ENCODE measurements at regions not wholly inside any gene's neighbourhood (a gene's known extent, or its start where the extent isn't known, plus 50 kb on each side); places are given as distances from the start of the nearest gene placed in this dataset.

DNA sequence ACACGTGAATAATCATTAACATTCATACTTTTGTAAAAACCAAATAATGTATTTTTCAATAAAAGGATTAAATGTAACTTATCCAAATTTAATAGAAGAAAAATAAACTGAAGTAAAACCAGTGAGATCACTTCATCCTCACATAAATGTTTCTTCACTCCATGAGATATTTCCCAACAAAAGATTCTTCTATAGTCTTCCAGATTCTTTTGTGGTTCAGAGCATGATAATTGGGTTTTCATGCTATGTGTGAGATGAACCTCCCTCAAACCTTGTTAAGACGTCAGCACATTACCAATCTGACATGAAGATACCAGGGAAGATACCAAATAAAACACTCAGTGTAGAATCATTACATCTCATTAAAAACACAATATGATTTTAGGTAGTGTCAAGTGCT is 62.9 kb upstream of the OXGR1 start:
- H3K4me1 ChIP-seq (ENCODE audit: control insufficient read depth, insufficient read depth, low read length) = peaks cover 8% of the 10 kb centered on the region
- no peaks in the 10 kb centered on the region for H3K36me3 ChIP-seq (ENCODE audit: control insufficient read depth, insufficient read depth, low read length)
- no peaks in the 10 kb centered on the region for H3K27me3 ChIP-seq (ENCODE audit: control insufficient read depth, insufficient read depth, low read length, poor library complexity, severe bottlenecking)
- H3K4me3 ChIP-seq (ENCODE audit: insufficient read depth, low read depth, low read length) = no peak overlapping the region
- H3K27ac ChIP-seq (ENCODE audit: insufficient read depth, low read depth, low read length, poor library complexity, severe bottlenecking) = no peak overlapping the region
- H3K9me3 ChIP-seq (ENCODE audit: control insufficient read depth, low read length) = no peaks in the 10 kb centered on the region
- WGBS, 2 experiments = 77% methylated on average over 1 of the region's 2 CpGs; no CpG with 5 or more reads in 1 of the 2 experiments

DNA sequence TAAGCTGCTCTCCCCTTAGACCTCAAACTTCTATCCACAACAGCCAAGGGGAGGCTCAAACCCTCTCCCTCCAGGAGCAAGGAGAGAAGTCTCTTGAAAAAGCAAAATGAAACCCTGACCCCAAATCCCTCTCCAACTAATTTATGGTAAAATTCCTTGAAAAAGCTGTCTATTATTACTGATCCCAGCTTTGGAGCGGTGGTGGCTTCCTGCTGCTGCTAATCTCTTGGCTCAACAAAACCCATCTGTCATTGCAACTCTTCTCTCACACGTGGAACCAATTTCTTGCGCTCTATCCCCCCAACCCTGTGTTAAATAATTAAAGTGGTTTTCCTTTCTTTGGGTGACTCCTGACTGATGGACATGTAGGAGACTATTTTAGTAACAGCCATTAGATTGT is 64.1 kb upstream of the OXGR1 start:
- H3K4me1 ChIP-seq (ENCODE audit: control insufficient read depth, insufficient read depth, low read length) = peaks cover 8% of the 10 kb centered on the region
- no peaks in the 10 kb centered on the region for H3K27me3 ChIP-seq (ENCODE audit: control insufficient read depth, insufficient read depth, low read length, poor library complexity, severe bottlenecking)
- no peaks in the 10 kb centered on the region for H3K9me3 ChIP-seq (ENCODE audit: control insufficient read depth, low read length)
- WGBS, 2 experiments = 32 to 54% methylated on average over 2 to 3 of the region's 3 CpGs
- peak overlapping the region; percentile 6 for H3K27ac ChIP-seq (ENCODE audit: insufficient read depth, low read depth, low read length, poor library complexity, severe bottlenecking)
- H3K4me3 ChIP-seq (ENCODE audit: insufficient read depth, low read depth, low read length) = no peak overlapping the region
- H3K36me3 ChIP-seq (ENCODE audit: control insufficient read depth, insufficient read depth, low read length) = no peaks in the 10 kb centered on the region

DNA sequence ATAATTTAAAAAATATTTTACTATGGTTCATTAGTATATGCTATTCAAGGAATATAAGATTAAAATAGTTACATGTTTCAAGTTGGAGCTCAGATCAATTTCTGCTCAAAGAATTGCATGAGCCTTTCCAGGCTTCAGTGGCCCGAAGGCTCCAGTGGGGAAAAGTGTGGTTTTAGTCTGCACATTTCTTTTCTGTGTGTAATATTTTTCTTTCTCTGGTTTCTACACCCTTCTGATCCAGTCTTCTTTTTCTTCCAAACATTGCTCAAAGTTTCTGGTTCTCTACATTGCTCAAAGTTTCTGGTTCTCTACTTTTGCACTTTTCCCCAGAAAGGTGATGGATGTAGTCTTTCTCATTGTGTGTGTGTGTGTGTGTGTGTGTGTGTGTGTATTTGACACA is 64.7 kb upstream of the OXGR1 start:
- Histone ChIP-seq H3K4me3 (ENCODE audit: insufficient read depth, low read depth, low read length) (no peak overlapping the region), H3K36me3 (ENCODE audit: control insufficient read depth, insufficient read depth, low read length) (no peaks in the 10 kb centered on the region), H3K27me3 (ENCODE audit: control insufficient read depth, insufficient read depth, low read length, poor library complexity, severe bottlenecking) (no peaks in the 10 kb centered on the region), H3K9me3 (ENCODE audit: control insufficient read depth, low read length) (no peaks in the 10 kb centered on the region), H3K27ac (ENCODE audit: insufficient read depth, low read depth, low read length, poor library complexity, severe bottlenecking) (no peak overlapping the region), H3K4me1 (ENCODE audit: control insufficient read depth, insufficient read depth, low read length) (peaks cover 8% of the 10 kb centered on the region)
- WGBS, 2 experiments = 96 to 100% methylated on average over 1 of the region's 1 CpG

DNA sequence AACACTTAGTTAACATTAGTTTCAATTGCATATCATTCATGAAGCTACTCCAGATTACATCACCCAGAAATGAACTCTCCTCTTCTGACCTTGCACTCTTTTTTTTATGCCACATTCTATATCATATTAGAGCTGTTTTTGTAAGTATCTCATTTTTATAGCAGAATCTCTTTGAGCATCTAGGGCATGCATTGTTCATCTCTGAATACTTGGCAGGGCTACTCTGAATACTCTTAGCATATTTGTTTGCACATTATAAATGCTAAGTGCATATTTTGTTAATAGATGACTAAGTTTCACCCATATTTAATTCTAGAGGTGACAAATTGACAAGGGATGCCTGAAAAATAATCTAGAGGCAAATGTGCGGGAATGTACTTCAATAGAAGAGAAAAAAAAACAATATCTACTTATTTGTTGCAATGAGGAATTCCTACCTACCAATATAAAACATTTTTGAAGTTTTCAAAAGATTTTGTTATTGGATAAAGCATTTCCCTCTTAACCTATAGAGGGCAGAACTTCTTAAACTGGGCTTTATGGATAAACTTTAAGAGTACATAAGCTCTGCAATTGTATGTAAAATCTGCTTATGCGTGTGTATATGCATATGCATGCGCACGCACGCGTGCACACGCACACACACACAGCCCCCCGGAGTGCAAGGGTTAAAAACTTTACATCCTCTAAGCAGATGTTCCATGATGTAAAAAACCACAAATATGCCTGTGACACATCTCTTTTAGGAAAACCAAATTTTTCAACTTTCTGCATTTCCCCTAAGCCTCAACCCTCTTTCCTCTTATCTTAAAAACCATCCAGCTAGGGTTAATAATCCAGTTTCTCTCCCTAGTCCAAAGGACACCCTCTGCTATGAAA is 73.0 kb upstream of the OXGR1 start:
- Histone ChIP-seq H3K4me3 (ENCODE audit: insufficient read depth, low read depth, low read length) (no peak overlapping the region), H3K27ac (ENCODE audit: insufficient read depth, low read depth, low read length, poor library complexity, severe bottlenecking) (no peak overlapping the region), H3K27me3 (ENCODE audit: control insufficient read depth, insufficient read depth, low read length, poor library complexity, severe bottlenecking) (no peaks in the 10 kb centered on the region), H3K9me3 (ENCODE audit: control insufficient read depth, low read length) (no peaks in the 10 kb centered on the region), H3K4me1 (ENCODE audit: control insufficient read depth, insufficient read depth, low read length) (no peaks in the 10 kb centered on the region), H3K36me3 (ENCODE audit: control insufficient read depth, insufficient read depth, low read length) (no peaks in the 10 kb centered on the region)
- 94 to 99% methylated on average over 7 of the region's 8 CpGs for WGBS, 2 experiments

DNA sequence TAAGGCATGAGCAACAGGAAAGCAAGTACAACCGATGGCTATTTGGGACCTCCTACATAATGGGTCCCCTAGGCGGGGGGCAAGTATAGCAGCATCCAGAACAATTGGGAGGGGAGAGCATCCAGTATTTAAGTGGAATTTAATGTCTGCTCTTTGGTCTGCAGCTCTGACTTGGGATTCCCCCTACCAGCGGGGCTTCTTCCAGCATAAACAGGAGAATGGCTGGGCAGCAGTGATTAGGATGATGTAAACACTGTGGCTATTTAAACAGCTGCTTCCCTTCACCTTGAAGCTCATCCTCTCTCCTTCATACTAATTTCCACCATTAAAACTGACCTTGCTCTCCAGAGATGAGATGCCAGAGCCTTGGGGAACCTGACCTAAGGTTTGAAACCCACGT is 73.9 kb upstream of the OXGR1 start:
- no peaks in the 10 kb centered on the region for H3K4me1 ChIP-seq (ENCODE audit: control insufficient read depth, insufficient read depth, low read length)
- 79 to 83% methylated on average over 4 of the region's 4 CpGs for WGBS, 2 experiments
- no peaks in the 10 kb centered on the region for H3K27me3 ChIP-seq (ENCODE audit: control insufficient read depth, insufficient read depth, low read length, poor library complexity, severe bottlenecking)
- H3K36me3 ChIP-seq (ENCODE audit: control insufficient read depth, insufficient read depth, low read length) = no peaks in the 10 kb centered on the region
- no peaks in the 10 kb centered on the region for H3K9me3 ChIP-seq (ENCODE audit: control insufficient read depth, low read length)
- no peak overlapping the region for H3K4me3 ChIP-seq (ENCODE audit: insufficient read depth, low read depth, low read length)
- no peak overlapping the region for H3K27ac ChIP-seq (ENCODE audit: insufficient read depth, low read depth, low read length, poor library complexity, severe bottlenecking)

DNA sequence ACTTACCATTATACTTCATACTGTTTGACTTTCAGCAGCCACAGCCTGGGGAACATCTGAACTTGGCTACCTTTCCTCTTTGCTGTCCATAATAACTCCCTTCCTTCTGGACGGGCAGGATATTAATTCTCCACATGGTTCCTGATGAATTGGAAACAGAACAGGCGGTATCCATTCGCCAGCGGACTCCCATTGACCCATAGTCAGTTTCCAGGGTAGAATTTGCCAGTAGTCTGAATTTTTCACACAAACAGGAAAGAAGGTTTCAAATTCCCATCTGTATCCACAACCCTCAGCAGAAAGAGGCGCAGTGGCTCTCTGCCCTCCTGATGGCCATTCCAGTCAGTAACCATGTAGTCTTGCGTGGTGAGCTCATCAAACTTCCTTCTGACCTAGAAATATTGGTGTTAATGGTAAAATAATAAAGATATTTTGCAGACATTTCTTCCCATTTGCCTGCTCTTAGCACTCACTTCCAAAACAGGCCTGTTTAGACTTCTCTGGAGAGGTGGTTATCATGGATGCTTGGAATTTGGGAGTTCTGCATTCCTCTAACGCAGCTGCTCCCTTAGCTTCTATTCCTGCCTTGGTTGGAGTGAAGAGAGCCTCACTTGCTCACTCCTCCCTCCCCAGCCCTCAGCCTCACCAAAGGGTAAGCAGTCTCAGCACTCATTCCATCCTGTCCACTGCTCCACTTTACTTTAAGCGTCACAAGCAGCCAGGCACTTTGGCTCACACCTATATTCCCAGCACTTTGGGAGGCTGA is 75.0 kb upstream of the OXGR1 start:
- H3K9me3 ChIP-seq (ENCODE audit: control insufficient read depth, low read length) = no peaks in the 10 kb centered on the region
- WGBS, 2 experiments = 91 to 92% methylated on average over 7 to 8 of the region's 8 CpGs
- H3K27me3 ChIP-seq (ENCODE audit: control insufficient read depth, insufficient read depth, low read length, poor library complexity, severe bottlenecking) = no peaks in the 10 kb centered on the region
- no peaks in the 10 kb centered on the region for H3K36me3 ChIP-seq (ENCODE audit: control insufficient read depth, insufficient read depth, low read length)
- no peak overlapping the region for H3K4me3 ChIP-seq (ENCODE audit: insufficient read depth, low read depth, low read length)
- H3K4me1 ChIP-seq (ENCODE audit: control insufficient read depth, insufficient read depth, low read length) = no peaks in the 10 kb centered on the region
- H3K27ac ChIP-seq (ENCODE audit: insufficient read depth, low read depth, low read length, poor library complexity, severe bottlenecking) = no peak overlapping the region

DNA sequence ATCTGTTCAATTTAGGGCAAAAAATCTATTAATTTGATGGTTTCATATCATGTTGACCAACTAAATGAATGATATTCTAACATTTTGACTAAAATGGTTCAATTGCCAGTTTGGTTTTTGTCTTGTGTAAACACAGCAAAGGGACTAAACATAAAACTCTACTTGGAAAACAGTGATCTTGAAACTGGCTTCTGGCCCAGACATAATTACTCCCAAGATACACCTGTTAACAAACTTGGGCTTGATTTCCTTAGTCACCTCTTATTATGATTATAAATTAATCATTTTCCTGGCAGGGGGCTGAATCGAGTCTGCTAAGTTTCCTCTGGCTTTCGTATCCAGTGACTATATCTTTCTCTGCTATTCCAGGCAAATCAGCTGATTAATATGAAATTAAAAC is 78.0 kb upstream of the OXGR1 start:
- H3K4me1 ChIP-seq (ENCODE audit: control insufficient read depth, insufficient read depth, low read length) = no peaks in the 10 kb centered on the region
- H3K27ac ChIP-seq (ENCODE audit: insufficient read depth, low read depth, low read length, poor library complexity, severe bottlenecking) = no peak overlapping the region
- no peaks in the 10 kb centered on the region for H3K27me3 ChIP-seq (ENCODE audit: control insufficient read depth, insufficient read depth, low read length, poor library complexity, severe bottlenecking)
- H3K36me3 ChIP-seq (ENCODE audit: control insufficient read depth, insufficient read depth, low read length) = no peaks in the 10 kb centered on the region
- WGBS, 2 experiments = 80 to 83% methylated on average over 2 of the region's 2 CpGs
- H3K9me3 ChIP-seq (ENCODE audit: control insufficient read depth, low read length) = no peaks in the 10 kb centered on the region
- no peak overlapping the region for H3K4me3 ChIP-seq (ENCODE audit: insufficient read depth, low read depth, low read length)

DNA sequence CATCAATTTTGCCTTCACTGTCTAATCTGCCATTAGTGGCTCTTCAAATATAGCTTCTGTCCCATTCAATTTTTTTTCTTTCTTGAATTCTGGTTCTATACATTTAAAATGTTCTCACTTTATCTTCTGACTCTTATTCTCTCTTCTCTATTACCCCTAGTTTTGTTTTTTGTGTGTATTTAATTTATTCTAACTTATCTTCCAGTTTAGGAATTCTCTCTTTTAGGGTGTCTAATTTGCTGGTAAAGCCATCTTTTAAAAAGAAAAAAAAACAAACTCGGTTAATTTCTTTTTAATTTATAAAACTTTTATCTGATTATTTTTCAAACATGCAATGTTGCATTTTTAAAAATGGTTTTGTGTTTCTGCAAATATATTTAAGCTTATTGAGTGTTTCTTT is 80.3 kb upstream of the OXGR1 start:
- no peaks in the 10 kb centered on the region for H3K36me3 ChIP-seq (ENCODE audit: control insufficient read depth, insufficient read depth, low read length)
- no peaks in the 10 kb centered on the region for H3K4me1 ChIP-seq (ENCODE audit: control insufficient read depth, insufficient read depth, low read length)
- H3K27me3 ChIP-seq (ENCODE audit: control insufficient read depth, insufficient read depth, low read length, poor library complexity, severe bottlenecking) = no peaks in the 10 kb centered on the region
- no peak overlapping the region for H3K27ac ChIP-seq (ENCODE audit: insufficient read depth, low read depth, low read length, poor library complexity, severe bottlenecking)
- no CpG with 5 or more reads among the region's 1 CpG for WGBS, 2 experiments
- no peaks in the 10 kb centered on the region for H3K9me3 ChIP-seq (ENCODE audit: control insufficient read depth, low read length)
- H3K4me3 ChIP-seq (ENCODE audit: insufficient read depth, low read depth, low read length) = no peak overlapping the region

DNA sequence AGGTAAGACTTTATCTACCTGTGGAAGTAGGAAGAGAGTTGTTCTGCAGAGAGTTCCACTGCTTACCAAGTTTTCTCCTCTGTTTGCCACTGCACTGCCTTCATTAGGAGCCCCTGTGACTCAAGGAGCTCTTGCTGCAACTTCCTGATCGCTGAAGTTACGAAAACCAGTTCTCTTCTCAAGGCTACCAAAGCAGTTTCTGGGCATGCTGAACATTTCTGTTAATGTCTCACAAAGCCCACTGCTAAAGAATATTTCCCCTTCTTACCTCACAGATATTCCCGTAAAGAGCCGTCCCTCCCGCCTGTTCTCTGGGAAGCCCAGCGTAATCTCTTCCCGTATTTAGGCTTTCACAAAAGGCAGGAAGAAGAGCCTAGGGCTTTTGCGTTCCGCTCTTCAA is 82.6 kb upstream of the OXGR1 start:
- no peaks in the 10 kb centered on the region for H3K36me3 ChIP-seq (ENCODE audit: control insufficient read depth, insufficient read depth, low read length)
- no peak overlapping the region for H3K4me3 ChIP-seq (ENCODE audit: insufficient read depth, low read depth, low read length)
- no peaks in the 10 kb centered on the region for H3K27me3 ChIP-seq (ENCODE audit: control insufficient read depth, insufficient read depth, low read length, poor library complexity, severe bottlenecking)
- WGBS, 2 experiments = 89 to 91% methylated on average over 9 of the region's 9 CpGs
- no peaks in the 10 kb centered on the region for H3K9me3 ChIP-seq (ENCODE audit: control insufficient read depth, low read length)
- no peaks in the 10 kb centered on the region for H3K4me1 ChIP-seq (ENCODE audit: control insufficient read depth, insufficient read depth, low read length)
- H3K27ac ChIP-seq (ENCODE audit: insufficient read depth, low read depth, low read length, poor library complexity, severe bottlenecking) = no peak overlapping the region

DNA sequence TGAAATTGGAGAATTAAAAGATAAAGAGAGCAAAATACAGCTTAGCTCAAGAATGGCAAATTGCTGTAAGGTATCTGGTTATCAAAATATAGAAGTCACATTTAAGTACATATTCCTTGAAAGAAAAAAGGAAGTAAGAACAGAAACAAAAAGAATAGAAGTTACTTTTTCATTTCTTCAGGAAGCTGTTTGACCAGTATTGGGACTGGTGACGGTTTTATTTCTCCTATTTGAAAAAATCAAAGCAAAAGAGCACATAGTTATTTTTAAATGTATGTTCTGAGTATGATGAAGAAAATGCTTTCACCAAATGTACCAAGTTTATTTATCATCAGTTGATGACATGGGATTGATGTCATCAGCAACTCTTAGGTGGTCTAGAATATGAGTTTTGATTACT is 83.1 kb upstream of the OXGR1 start:
- Histone ChIP-seq H3K27me3 (ENCODE audit: control insufficient read depth, insufficient read depth, low read length, poor library complexity, severe bottlenecking) (no peaks in the 10 kb centered on the region), H3K27ac (ENCODE audit: insufficient read depth, low read depth, low read length, poor library complexity, severe bottlenecking) (no peak overlapping the region), H3K9me3 (ENCODE audit: control insufficient read depth, low read length) (no peaks in the 10 kb centered on the region), H3K4me1 (ENCODE audit: control insufficient read depth, insufficient read depth, low read length) (no peaks in the 10 kb centered on the region), H3K36me3 (ENCODE audit: control insufficient read depth, insufficient read depth, low read length) (no peaks in the 10 kb centered on the region), H3K4me3 (ENCODE audit: insufficient read depth, low read depth, low read length) (no peak overlapping the region)
- WGBS, 2 experiments = 83 to 100% methylated on average over 1 of the region's 1 CpG
